ENCODE measurements at regions not wholly inside any gene's neighbourhood (a gene's known extent, or its start where the extent isn't known, plus 50 kb on each side); places are given as distances from the start of the nearest gene placed in this dataset.

- DNase-seq, result no peak
Observed at GRCh38 chr7:47040795-47041347, 541.0 kb downstream of the TNS3 start.

GRCh38 chr7:47039904-47040303, 542.0 kb downstream of the TNS3 start:
- DNase-seq, result no peak

- no peak for DNase-seq
Observed at GRCh38 chr7:47039089-47039648, 542.7 kb downstream of the TNS3 start.

- DNase-seq, result no peak
Observed at GRCh38 chr7:47038621-47039020, 543.3 kb downstream of the TNS3 start.

- no peak for DNase-seq
Observed at GRCh38 chr7:47037607-47038006, 544.3 kb downstream of the TNS3 start.

GRCh38 chr7:47036909-47037308, 545.0 kb downstream of the TNS3 start:
- DNase-seq, result no peak

- DNase-seq, result no peak
Observed at GRCh38 chr7:47035522-47035921, 546.4 kb downstream of the TNS3 start.

GRCh38 chr7:47034180-47034579, 547.7 kb downstream of the TNS3 start:
- DNase-seq, result no peak

GRCh38 chr7:47032536-47032908, 549.4 kb downstream of the TNS3 start:
- no peak for DNase-seq

GRCh38 chr7:47031786-47032535, 550.0 kb downstream of the TNS3 start:
- DNase-seq, result no peak

- no peak for DNase-seq
Observed at GRCh38 chr7:47028284-47028683, 553.6 kb downstream of the TNS3 start.

GRCh38 chr7:47027695-47028240, 554.1 kb downstream of the TNS3 start:
- no peak for DNase-seq

GRCh38 chr7:47026780-47027361, 555.0 kb downstream of the TNS3 start:
- no peak for DNase-seq

GRCh38 chr7:47024991-47025390, 556.9 kb downstream of the TNS3 start:
- no peak for DNase-seq

- DNase-seq, result no peak
Observed at GRCh38 chr7:47008461-47008860, 573.5 kb downstream of the TNS3 start.

GRCh38 chr7:47007471-47007870, 574.4 kb downstream of the TNS3 start:
- DNase-seq, result no peak

- no peak for DNase-seq
Observed at GRCh38 chr7:47000561-47000960, 581.4 kb downstream of the TNS3 start.

- peak; percentile 7 to 17 for DNase-seq
Observed at GRCh38 chr7:46999866-47000265, 582.0 kb downstream of the TNS3 start.

GRCh38 chr7:46996972-46997371, 584.9 kb downstream of the TNS3 start:
- no peak for DNase-seq

GRCh38 chr7:46993396-46993795, 588.5 kb downstream of the TNS3 start:
- DNase-seq, result no peak

- no peak for DNase-seq
Observed at GRCh38 chr7:46990761-46991160, 591.1 kb downstream of the TNS3 start.

- DNase-seq, result no peak
Observed at GRCh38 chr7:46989247-46989646, 592.7 kb downstream of the TNS3 start.

GRCh38 chr7:46982928-46983327, 599.0 kb downstream of the TNS3 start:
- DNase-seq, result no peak

GRCh38 chr7:46979439-46979838, 602.5 kb downstream of the TNS3 start:
- no peak for DNase-seq

All from cerebellar nuclear complex (tissue), 1 donor.